ENCODE measurements at regions not wholly inside any gene's neighbourhood (a gene's known extent, or its start where the extent isn't known, plus 50 kb on each side); places are given as distances from the start of the nearest gene placed in this dataset.

DNA sequence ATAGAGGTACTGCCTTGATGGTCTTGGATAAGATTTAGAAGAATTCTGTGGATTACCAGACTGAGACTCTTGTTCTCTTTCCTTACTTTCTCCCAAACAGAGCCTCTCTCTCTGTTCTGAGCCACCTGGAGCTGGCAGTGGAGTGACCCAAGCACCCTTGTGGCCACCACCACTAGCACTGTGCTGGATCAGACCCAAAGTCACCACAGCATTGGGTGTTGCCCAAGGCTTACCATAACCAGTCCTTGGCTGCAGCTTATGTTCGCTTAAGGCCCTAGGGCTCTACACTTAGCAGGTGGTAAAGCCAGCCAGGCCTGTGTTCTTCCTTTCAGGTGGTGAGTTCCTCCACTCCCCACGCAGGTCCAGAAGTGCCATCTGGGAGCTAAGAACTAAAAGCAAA lies 79.8 kb downstream of the SEM1 start:
- H3K79me2 ChIP-seq (ENCODE audit: insufficient read depth, low read depth): no peaks in the 10 kb centered on the region
- no peak overlapping the region for H3K9ac ChIP-seq
- H3K27me3 ChIP-seq (ENCODE audit: insufficient read depth, low read depth): no peaks in the 10 kb centered on the region
- no peak overlapping the region for H3K4me2 ChIP-seq
- H4K20me1 ChIP-seq (ENCODE audit: insufficient read depth): no peaks in the 10 kb centered on the region
- TF ChIP-seq CTCF (conservative IDR thresholded peaks at IDR 0.05; ENCODE audit: low read depth, low read length): no peak
- no peak overlapping the region for H3K27ac ChIP-seq
- H3K4me3 ChIP-seq (IDR thresholded peaks at IDR 0.05; ENCODE audit: insufficient read depth, low read depth, low read length): no peak overlapping the region
- H2AFZ ChIP-seq (ENCODE audit: low read depth): no peak overlapping the region
- H3K4me1 ChIP-seq (ENCODE audit: low read depth, poor library complexity, severe bottlenecking): no peaks in the 10 kb centered on the region
- no peaks in the 10 kb centered on the region for H3K36me3 ChIP-seq (ENCODE audit: insufficient read depth)

DNA sequence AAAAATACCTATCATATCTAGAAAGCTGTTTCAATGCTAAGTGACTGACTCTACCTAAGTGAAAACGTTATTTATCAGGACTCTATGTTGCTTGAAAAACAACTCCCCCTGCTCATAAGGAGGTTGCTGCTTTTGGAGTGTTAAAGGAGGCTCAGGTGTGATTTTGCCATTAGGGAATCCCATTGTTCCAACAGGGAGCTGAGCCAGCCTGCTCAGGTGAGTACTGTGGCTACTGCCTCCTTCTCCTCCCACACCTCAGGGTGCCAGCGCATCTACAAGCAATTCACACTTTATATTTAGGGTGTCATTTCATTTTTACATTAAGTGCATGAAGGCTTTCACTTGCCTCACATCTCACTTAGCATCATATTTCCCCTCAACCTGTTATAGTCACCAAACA lies 84.7 kb downstream of the SEM1 start:
- no peaks in the 10 kb centered on the region for H3K4me1 ChIP-seq (ENCODE audit: low read depth, poor library complexity, severe bottlenecking)
- no peaks in the 10 kb centered on the region for H3K79me2 ChIP-seq (ENCODE audit: insufficient read depth, low read depth)
- no peak overlapping the region for H3K4me2 ChIP-seq
- no peak overlapping the region for H3K9ac ChIP-seq
- no peaks in the 10 kb centered on the region for H3K36me3 ChIP-seq (ENCODE audit: insufficient read depth)
- no peaks in the 10 kb centered on the region for H4K20me1 ChIP-seq (ENCODE audit: insufficient read depth)
- H3K27ac ChIP-seq: no peak overlapping the region
- H3K27me3 ChIP-seq (ENCODE audit: insufficient read depth, low read depth): no peaks in the 10 kb centered on the region
- no peak overlapping the region for H3K4me3 ChIP-seq (IDR thresholded peaks at IDR 0.05; ENCODE audit: insufficient read depth, low read depth, low read length)
- H2AFZ ChIP-seq (ENCODE audit: low read depth): no peak overlapping the region
- TF ChIP-seq CTCF (conservative IDR thresholded peaks at IDR 0.05; ENCODE audit: low read depth, low read length): no peak

DNA sequence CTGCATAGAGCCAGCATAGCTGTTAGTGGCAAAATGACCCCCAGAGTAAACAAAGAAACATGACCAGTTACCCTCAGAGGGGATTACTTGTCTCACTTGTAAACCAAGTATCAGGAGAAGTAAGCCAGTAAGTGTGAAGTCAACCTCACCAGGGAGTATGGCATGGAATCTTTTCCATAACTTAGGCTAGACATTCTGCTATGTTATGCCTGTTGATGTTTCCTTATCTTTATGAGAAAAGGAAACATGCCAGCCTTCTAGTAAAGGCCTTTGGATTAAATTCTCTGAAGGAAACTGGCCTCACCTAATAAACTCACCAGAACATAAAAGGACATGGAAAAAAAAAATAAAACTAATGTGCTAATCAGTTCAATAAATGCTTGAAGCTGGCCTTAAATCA lies 87.7 kb downstream of the SEM1 start:
- Histone ChIP-seq H3K27me3 (ENCODE audit: insufficient read depth, low read depth) (no peaks in the 10 kb centered on the region), H4K20me1 (ENCODE audit: insufficient read depth) (no peaks in the 10 kb centered on the region), H3K27ac (no peak overlapping the region), H3K9ac (no peak overlapping the region), H2AFZ (ENCODE audit: low read depth) (no peak overlapping the region), H3K4me2 (no peak overlapping the region), H3K36me3 (ENCODE audit: insufficient read depth) (no peaks in the 10 kb centered on the region), H3K4me3 (IDR thresholded peaks at IDR 0.05; ENCODE audit: insufficient read depth, low read depth, low read length) (no peak overlapping the region), H3K79me2 (ENCODE audit: insufficient read depth, low read depth) (no peaks in the 10 kb centered on the region), H3K4me1 (ENCODE audit: low read depth, poor library complexity, severe bottlenecking) (no peaks in the 10 kb centered on the region)
- no peak for TF ChIP-seq CTCF (conservative IDR thresholded peaks at IDR 0.05; ENCODE audit: low read depth, low read length)

GRCh38 chr7:96614154-96614867 lies 95.3 kb downstream of the SEM1 start:
- no peaks in the 10 kb centered on the region for H3K36me3 ChIP-seq (ENCODE audit: insufficient read depth)
- H3K79me2 ChIP-seq (ENCODE audit: insufficient read depth, low read depth): no peaks in the 10 kb centered on the region
- TF ChIP-seq CTCF (conservative IDR thresholded peaks at IDR 0.05; ENCODE audit: low read depth, low read length): no peak
- peak overlapping the region; percentile 7; the same call in 1 of the 2 replicates for H3K27ac ChIP-seq
- H3K4me2 ChIP-seq: peak overlapping the region; percentile 67
- no peaks in the 10 kb centered on the region for H4K20me1 ChIP-seq (ENCODE audit: insufficient read depth)
- peaks cover 17% of the 10 kb centered on the region for H3K4me1 ChIP-seq (ENCODE audit: low read depth, poor library complexity, severe bottlenecking)
- H3K4me3 ChIP-seq (IDR thresholded peaks at IDR 0.05; ENCODE audit: insufficient read depth, low read depth, low read length): no peak overlapping the region
- H3K27me3 ChIP-seq (ENCODE audit: insufficient read depth, low read depth): no peaks in the 10 kb centered on the region
- H2AFZ ChIP-seq (ENCODE audit: low read depth): no peak overlapping the region
- no peak overlapping the region for H3K9ac ChIP-seq

All from KMS-11 (cell line).